ENCODE measurements at regions not wholly inside any gene's neighbourhood (a gene's known extent, or its start where the extent isn't known, plus 50 kb on each side); places are given as distances from the start of the nearest gene placed in this dataset.

DNA sequence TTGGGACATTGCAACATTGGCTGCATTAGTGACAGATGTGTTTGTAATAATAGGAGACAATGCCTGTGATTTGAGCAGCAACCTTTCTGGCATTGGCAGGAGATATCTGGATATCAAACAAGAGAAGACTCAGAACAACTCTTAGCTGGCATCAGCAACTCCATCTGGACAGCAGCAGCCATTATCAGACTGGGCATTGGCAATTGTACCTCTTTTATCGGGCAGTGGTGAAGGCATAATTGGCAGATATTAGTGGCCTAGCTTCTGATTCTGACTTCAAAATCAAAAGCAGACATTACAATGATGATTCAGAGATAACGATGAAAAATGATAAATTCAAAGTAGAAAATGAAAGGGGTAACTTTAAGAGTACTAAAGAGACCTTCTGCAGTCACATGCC is 1193.7 kb downstream of the EFNB2 start:
- TF ChIP-seq, protein P1, sequence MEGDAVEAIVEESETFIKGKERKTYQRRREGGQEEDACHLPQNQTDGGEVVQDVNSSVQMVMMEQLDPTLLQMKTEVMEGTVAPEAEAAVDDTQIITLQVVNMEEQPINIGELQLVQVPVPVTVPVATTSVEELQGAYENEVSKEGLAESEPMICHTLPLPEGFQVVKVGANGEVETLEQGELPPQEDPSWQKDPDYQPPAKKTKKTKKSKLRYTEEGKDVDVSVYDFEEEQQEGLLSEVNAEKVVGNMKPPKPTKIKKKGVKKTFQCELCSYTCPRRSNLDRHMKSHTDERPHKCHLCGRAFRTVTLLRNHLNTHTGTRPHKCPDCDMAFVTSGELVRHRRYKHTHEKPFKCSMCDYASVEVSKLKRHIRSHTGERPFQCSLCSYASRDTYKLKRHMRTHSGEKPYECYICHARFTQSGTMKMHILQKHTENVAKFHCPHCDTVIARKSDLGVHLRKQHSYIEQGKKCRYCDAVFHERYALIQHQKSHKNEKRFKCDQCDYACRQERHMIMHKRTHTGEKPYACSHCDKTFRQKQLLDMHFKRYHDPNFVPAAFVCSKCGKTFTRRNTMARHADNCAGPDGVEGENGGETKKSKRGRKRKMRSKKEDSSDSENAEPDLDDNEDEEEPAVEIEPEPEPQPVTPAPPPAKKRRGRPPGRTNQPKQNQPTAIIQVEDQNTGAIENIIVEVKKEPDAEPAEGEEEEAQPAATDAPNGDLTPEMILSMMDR (IDR thresholded peaks at IDR 0.05): no peak
- TF ChIP-seq POLR2A (IDR thresholded peaks at IDR 0.05): no peak

All from right lobe of liver (tissue), 4 donors.